T47D (cell line): ENCODE measurements at regions not wholly inside any gene's neighbourhood (a gene's known extent, or its start where the extent isn't known, plus 50 kb on each side); places are given as distances from the start of the nearest gene placed in this dataset.

Experiments
- DNase-seq, 2 experiments: peaks; one replicate each; pipeline versions ENCODE4 v3.0.0 to v3.0.0-alpha.2; 2011 to 2012; ENCODE audit warnings: low read depth in 1 of 2, low spot score in 1 of 2
- JUND ChIP-seq: IDR thresholded peaks from 2 replicates; pipeline ENCODE4 v1.6.1; 2012; ENCODE audit warnings: low read depth
- in situ Hi-C: cut with HindIII; loops from 2 replicates; pipeline ENCODE4 v1.10.0; 2016; ENCODE audit warnings: low sequenced_read_pairs, low pct_unique_long_range_greater_than_20kb

DNA sequence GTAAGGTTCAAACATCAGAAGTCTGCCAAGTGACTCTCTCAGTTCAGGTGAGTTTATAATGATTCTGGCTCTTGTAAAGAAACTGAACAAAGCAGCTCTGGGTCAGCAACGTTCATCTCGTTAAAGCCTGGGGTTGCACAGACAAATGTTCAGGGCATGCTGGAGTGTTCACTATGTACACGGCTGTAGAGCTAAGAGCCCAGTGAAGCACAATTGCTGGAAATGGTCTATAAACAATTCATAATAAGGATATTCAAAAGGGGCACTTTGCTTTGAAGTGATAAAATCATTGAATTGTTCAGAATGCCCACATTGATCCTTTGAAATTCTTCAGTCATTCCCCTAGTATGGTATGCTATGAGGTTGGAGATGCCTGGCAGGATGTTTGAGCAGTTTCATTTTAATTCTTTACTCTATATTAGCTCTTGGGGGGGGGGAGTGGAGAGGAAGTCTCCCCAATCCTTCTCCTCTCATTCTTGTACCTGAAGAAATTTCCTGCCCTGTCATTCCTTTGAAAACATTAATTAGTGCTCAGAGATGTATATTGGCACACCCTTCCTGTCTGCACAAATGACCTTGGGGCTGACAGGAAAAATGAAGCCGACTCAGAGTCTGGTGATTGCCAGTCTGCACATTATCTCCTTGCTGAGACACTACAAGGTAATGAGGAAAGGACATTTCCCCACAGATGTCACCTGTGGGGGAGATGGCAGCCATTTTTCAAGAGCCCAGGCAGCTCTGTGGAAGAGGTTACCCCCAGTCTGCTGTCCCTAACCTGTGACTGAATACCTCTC, 145.5 kb downstream of the DLEU7 start:
- in situ Hi-C loops = no loop called here
- DNase-seq = no peak
- TF ChIP-seq JUND = no peak

DNA sequence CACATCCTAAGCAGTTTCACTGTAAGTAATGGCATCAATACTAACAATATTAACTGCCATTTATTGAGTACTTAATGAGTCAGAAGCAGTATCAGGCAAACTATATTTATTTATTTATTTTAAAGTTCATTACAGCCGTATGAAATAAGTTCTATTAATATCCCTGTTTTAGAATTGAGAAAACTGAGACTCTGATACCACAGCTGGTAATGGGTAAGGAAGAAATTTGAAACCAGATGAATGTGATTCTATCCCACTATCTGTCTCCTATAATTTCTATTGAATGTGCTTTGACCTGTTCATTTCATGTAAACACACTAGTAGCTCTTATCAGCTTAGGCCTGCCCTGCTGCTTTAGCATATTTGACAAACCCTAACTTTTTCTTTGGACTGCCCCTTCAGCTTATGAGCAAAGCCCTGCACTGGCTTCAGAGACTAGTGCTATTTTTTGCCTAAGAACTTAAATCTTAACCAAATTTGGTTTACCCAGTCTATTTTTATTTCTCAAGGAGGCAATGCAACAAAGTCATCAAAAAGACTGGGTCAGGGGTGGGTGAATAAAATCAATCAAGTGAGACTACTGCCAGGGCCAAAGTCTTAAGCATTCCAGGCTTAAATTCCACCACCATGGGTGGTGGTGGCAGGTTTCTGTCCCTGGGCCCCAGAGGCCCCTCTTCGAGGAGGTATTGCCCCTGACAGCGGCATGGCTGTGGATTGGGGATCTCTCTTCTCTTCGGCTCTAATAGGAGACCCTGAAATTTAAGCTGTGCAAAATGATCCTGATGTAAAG, 143.4 kb downstream of the DLEU7 start:
- no peak for TF ChIP-seq JUND
- no peak for DNase-seq
- in situ Hi-C loops = no loop called here

DNA sequence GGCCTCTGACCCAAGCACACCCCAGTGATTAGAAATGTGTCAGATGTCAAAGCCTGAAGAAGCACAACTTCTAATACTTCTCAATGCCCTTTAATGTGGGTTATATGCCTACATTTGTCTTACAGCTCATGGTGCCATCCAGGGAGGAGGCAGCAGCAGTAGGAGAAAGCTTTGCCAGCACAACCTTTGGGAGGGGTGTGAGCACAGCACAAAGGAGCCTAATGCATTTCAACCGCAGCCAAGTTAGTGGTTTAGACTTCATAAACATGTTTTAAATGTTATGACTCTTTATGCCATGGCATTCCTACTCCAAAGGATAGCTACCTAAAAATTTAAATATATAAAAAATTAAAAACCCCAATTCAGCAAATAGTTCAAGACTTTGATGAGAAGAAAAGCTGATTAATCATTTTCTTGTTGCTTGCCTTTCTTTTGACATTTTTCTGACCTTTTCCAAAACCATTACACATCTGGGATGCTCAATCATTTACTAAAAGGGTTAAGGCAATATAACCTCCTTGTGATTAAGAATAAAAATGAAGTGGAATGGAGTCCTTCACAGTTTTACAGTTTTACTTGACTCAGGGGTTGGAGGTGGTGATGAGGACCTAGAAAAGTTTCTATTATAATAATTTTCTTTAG, 142.7 kb downstream of the DLEU7 start:
- DNase-seq = no peak
- in situ Hi-C loops = no loop called here
- TF ChIP-seq JUND = no peak

DNA sequence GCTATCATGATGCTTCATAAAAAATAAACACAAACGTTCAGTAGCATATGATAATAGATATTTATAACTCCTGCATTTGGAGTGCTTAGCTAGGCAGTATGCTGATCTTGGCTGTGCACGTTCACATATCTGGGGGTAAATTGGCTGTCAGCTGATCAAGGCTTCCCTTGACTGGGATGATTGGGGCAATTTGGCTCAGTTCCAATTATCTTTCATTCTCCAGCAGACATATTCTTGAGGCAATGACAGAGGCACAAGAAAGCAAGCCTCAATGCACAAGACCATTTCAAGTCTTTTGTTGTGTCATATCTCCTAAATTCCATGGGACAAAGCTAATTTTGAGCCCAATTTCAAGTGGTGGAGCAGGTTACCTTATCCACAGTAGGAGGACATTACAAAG, 142.0 kb downstream of the DLEU7 start:
- in situ Hi-C loops = no loop called here
- TF ChIP-seq JUND = no peak
- DNase-seq = no peak

DNA sequence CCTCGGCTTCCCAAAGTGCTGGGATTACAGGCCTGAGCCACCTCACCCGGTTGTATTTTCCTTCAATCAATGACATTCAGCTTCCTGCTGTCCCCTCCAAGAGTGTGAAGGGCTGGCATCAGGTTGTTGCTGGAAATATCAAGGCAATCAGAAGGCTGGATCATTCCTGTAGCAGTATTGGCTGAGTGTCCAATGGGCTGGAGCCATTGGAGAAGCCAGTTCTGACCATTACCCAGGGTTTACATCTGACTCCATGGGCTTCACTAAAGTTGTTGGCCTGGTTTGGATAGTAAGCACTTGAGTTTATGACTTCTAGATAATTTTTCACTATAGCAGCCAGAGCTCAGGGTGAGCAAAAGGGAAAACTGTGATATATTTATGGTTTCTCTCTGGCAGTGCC, 137.0 kb downstream of the DLEU7 start:
- TF ChIP-seq JUND = no peak
- in situ Hi-C loops = no loop called here
- DNase-seq = no peak

DNA sequence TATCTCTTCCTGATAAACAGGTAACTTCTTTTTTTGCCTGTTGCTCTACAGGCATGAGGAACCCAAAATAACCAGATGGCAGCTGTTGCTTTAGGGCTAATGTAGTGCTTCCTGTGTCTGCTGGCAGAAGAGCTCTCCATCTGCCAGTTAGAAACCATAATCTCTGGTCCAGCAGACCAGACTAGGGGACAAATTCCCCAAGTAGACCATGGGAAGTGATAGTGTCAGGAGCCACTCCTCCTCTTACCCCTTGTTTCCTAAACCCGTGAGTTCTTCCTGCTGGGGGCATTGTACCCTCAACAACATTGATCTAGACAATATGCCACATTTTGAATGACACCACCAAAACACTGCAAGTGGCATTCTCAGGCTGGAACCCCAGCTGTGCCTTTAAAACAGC, 135.9 kb downstream of the DLEU7 start:
- DNase-seq = no peak
- no peak for TF ChIP-seq JUND
- in situ Hi-C loops = no loop called here

DNA sequence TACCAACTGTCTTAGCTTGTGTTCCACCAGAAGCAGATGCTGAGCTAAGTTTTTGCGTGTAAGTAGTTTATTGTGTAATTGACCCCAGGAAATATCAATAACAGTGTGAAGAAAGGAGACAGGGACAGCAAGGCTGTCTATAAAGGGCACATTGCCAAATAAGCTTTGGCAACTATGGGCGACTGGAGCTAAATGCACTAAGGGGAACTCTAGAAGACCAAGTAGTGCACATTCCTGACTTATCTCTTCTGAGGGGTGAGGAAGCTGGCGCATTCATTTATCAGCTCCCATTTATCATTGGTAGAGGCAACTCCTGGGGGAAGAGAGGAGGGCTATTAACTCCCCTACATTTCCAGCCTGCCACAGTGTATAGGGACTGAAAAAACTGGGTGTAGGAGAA, 135.0 kb downstream of the DLEU7 start:
- DNase-seq = no peak
- no peak for TF ChIP-seq JUND
- in situ Hi-C loops = no loop called here

DNA sequence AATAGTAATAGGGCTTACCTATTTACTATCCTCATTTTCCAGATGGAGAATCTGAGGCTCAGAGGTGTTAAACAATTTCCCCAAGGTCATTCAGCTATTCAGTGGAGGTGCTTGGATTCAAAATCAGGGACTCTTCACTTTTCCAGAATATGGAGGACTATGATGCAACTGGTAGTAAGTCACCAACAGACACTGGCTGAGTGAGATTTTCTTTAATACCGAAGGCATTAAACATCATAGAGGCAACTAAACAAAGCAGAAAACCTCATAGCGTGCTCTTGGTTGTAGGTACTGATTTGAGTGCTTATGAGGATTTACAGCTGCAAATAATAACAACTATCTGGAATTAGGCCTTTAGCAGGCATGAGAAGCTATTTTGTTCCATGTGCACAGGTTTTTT, 134.4 kb downstream of the DLEU7 start:
- DNase-seq = no peak
- TF ChIP-seq JUND = no peak
- in situ Hi-C loops = no loop called here

DNA sequence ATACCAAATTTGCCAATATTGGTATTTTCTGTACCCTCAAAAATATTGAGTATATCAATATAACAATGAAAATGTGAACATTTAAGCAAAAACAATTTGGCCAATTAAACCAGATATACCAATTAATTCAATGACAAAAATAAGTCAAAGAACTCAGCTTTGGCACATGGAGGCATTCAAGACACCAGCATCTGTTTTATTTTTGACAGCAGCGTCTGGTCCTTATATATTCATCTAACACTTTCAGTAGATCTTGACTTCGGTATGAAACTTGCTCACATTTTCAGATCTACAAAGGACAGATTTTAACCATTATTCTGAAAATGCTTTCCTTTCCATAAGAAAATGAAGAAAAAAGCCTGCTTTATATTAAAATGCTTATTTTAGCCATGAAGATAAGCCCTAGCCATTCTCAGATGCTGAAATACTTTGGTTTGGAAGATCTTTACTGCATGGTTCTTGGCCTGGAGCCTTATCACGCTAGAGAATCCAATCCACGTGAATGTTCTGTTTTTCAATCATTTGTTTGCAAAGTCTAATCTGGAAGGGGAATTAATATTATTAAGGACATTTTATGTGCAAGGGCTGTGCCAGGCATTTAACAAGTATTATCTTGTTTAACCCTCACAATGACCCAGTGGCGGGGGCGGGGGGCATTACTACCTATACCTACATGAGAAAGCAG, 132.2 kb downstream of the DLEU7 start:
- in situ Hi-C loops = no loop called here
- no peak for TF ChIP-seq JUND
- DNase-seq = no peak

DNA sequence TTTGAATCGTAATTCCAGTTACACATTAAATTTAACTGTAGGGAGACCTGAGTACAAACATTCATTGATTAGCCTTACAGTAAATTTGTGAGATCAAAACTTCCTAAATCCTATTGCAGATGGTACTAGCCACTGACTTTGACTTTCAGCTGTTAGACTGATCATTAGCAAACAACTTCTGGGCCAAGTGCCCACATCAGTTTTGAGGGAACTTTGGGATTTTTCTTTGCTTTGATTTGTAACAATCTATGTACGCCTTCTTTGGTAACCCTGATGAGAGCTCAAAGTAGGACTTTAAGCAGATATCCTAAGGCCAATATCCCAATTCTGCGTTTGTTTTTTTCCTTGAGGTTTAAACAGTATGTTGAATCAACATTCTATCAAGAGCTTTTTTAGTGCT, 131.5 kb downstream of the DLEU7 start:
- in situ Hi-C loops = no loop called here
- DNase-seq = no peak
- no peak for TF ChIP-seq JUND

DNA sequence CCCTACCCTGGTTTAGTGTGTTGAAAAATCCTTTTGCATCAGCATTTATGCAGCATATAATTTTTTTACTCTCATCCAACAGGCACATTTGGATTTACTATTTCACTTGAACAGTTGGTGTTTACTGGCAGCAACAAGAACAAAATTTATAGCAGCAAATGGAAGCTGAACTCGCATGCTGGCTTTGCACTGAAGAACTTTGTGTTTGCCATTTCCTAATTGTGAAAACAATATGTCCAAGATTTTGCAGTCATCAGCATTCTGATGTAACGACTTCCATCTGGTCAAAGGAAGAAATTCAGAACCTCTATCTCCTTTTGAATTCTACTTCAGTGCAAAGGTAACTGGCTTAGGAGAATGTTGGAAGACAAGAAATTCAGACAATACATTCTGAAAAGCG, 131.0 kb downstream of the DLEU7 start:
- DNase-seq = no peak
- in situ Hi-C loops = no loop called here

DNA sequence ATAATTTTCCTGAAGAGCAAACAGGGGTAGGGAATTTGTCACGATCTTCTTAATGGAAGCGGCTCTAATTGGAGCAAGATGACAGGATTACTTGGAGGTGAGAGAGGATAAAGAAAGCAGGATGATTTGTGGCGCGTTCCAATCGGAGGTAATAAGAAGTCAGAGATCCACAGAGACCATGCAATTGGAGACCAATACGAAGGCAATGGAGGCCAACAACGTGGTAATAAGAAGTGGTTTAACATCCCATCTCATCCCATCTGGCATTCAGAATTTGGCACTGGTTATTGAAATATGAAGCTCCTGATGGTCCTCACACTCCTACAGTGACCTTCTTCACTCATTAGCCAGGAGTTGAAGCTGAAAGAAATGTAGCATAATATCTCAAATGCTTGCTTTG, 130.6 kb downstream of the DLEU7 start:
- in situ Hi-C loops = no loop called here
- no peak for TF ChIP-seq JUND
- no peak for DNase-seq

More for the DNA sequence above, 131.0 kb downstream of the DLEU7 start:
- no peak for TF ChIP-seq JUND
